B cell (primary cell): ENCODE measurements at regions not wholly inside any gene's neighbourhood (a gene's known extent, or its start where the extent isn't known, plus 50 kb on each side); places are given as distances from the start of the nearest gene placed in this dataset.

Experiments
- ATAC-seq: fragments of 200-7000 bp; cut with Tn5 transposase; one replicate; pipeline ENCODE4 v1.10.0; 2021; ENCODE audit warnings: low read depth, mild to moderate bottlenecking, moderate number of reproducible peaks, moderate library complexity
- CTCF ChIA-PET: fragments of 350-600 bp; sonication (Branson Sonifier 250); formaldehyde crosslinking; loops from one replicate; lab custom pipeline; 2021; ENCODE audit warnings: antibody characterized with exemption, inconsistent platforms; lab: Charles Lee
- POLR2A ChIA-PET: fragments of 350-600 bp; sonication (Branson Sonifier 250); formaldehyde crosslinking; loops from one replicate; lab custom pipeline; 2021; ENCODE audit warnings: antibody characterized with exemption; lab: Charles Lee
- DNase-seq: peaks from one replicate; pipeline ENCODE4 v3.0.0; 2013
- H2AFZ ChIP-seq: 2 replicates; pipeline ENCODE4 v1.6.1; 2012; ENCODE audit warnings: mild to moderate bottlenecking, low read depth, low read length; ENCODE audit not compliant: insufficient read depth, poor library complexity, severe bottlenecking
- H3K27ac ChIP-seq, 2 donors: 1 replicate in 1 of 2; 2 replicates in 1 of 2; pipeline ENCODE4 v1.5.1; 2012 to 2013; ENCODE audit warnings: low read length in 2 of 2, mild to moderate bottlenecking in 2 of 2, moderate library complexity in 1 of 2
- H3K27me3 ChIP-seq, 4 experiments: fragments of 200-600 bp in 1 of 4; sonication (generic) in 1 of 4; replicated peaks in 1 of 4; 1 replicate in 2 of 4; 2 replicates in 2 of 4; pipeline versions ENCODE4 v1.6.1 to v1.7.0; 2013 to 2016; ENCODE audit warnings: low read length in 3 of 4, mild to moderate bottlenecking in 2 of 4, mixed read lengths in 1 of 4, moderate library complexity in 1 of 4; ENCODE audit not compliant: insufficient read depth in 4 of 4, control insufficient read depth in 3 of 4; ENCODE audit errors: control extremely low read depth in 1 of 4
- H3K36me3 ChIP-seq, 2 experiments: replicated peaks in 1 of 2; 1 replicate in 1 of 2; 2 replicates in 1 of 2; pipeline versions ENCODE4 v1.6.1 to v1.7.1; 2013; ENCODE audit warnings: low read length in 1 of 2; ENCODE audit not compliant: insufficient read depth in 2 of 2, control insufficient read depth in 1 of 2; ENCODE audit errors: control extremely low read depth in 1 of 2, extremely low read depth in 1 of 2
- H3K4me1 ChIP-seq, 2 donors: fragments of 200-600 bp in 1 of 2; sonication (generic) in 1 of 2; 1 replicate in 1 of 2; 2 replicates in 1 of 2; pipeline versions ENCODE4 v1.5.1 to v1.6.1; 2013 to 2017; ENCODE audit warnings: low read length in 2 of 2; ENCODE audit not compliant: control insufficient read depth in 2 of 2, insufficient read depth in 2 of 2
- H3K4me2 ChIP-seq: replicated peaks from 2 replicates; pipeline ENCODE3; 2012; ENCODE audit warnings: mild to moderate bottlenecking, low read depth, low read length; ENCODE audit not compliant: poor library complexity, severe bottlenecking
- H3K4me3 ChIP-seq, 5 experiments: fragments of 200-600 bp in 1 of 5; sonication (generic) in 1 of 5; 1 replicate in 3 of 5; 2 replicates in 2 of 5; pipeline versions ENCODE4 v1.5.1 to v1.7.0; 2011 to 2016; ENCODE audit warnings: low read length in 4 of 5, mild to moderate bottlenecking in 4 of 5, low read depth in 2 of 5, control low read depth in 1 of 5, moderate library complexity in 1 of 5; ENCODE audit not compliant: insufficient read depth in 1 of 5; ENCODE audit errors: control extremely low read depth in 1 of 5, extremely low read depth in 1 of 5
- H3K79me2 ChIP-seq: fragments of 200-600 bp; sonication (generic); one replicate; pipeline ENCODE4 v1.6.0; 2016; ENCODE audit warnings: low read length; ENCODE audit not compliant: control insufficient read depth, insufficient read depth
- H3K9ac ChIP-seq: fragments of 200-600 bp; sonication (generic); 2 replicates; pipeline ENCODE4 v1.6.1; 2017; ENCODE audit warnings: mild to moderate bottlenecking, low read length, moderate library complexity
- H3K9me3 ChIP-seq, 3 donors: one replicate each; pipeline versions ENCODE4 v1.6.1 to v1.7.1; 2013; ENCODE audit warnings: low read length in 2 of 3; ENCODE audit not compliant: control insufficient read depth in 2 of 3, insufficient read depth in 1 of 3; ENCODE audit errors: control extremely low read depth in 1 of 3
- H4K20me1 ChIP-seq: 2 replicates; pipeline ENCODE4 v1.6.0; 2012; ENCODE audit warnings: mild to moderate bottlenecking, low read length; ENCODE audit not compliant: insufficient read depth, control insufficient read depth, poor library complexity, severe bottlenecking
- H3K27ac Mint-ChIP-seq: one replicate; pipeline ENCODE4 v1.8.0; 2021; ENCODE audit warnings: mixed read lengths
- H3K27me3 Mint-ChIP-seq: one replicate; pipeline ENCODE4 v1.8.0; 2021; ENCODE audit warnings: mixed read lengths
- H3K4me1 Mint-ChIP-seq: one replicate; pipeline ENCODE4 v1.8.0; 2021; ENCODE audit warnings: mixed read lengths
- H3K4me3 Mint-ChIP-seq: one replicate; pipeline ENCODE4 v1.8.0; 2021; ENCODE audit warnings: mixed read lengths
- H3K9me3 Mint-ChIP-seq: one replicate; pipeline ENCODE4 v1.8.0; 2022; ENCODE audit warnings: mixed read lengths; ENCODE audit not compliant: insufficient read depth
- CTCF ChIP-seq: fragments of 200-600 bp; IDR thresholded peaks from one replicate; pipeline ENCODE4 v1.8.0; 2022; ENCODE audit warnings: antibody characterized with exemption, mild to moderate bottlenecking
- EZH2 ChIP-seq: IDR thresholded peaks from 2 replicates; pipeline ENCODE4 v1.6.1; 2012; ENCODE audit warnings: borderline replicate concordance, low read depth, mild to moderate bottlenecking, moderate library complexity, low read length; ENCODE audit not compliant: insufficient read depth, poor library complexity, severe bottlenecking
- WGBS: methylation state at CpG from one replicate; pipeline ENCODE4 v1.1.5; 2013; ENCODE audit warnings: missing lambda C conversion rate; ENCODE audit not compliant: insufficient coverage; 5-methylcytosine and 5-hydroxymethylcytosine counted together
- intact Hi-C: fragments of 100-400 bp; cut with micrococcal nuclease; formaldehyde crosslinking; loops from one replicate; pipeline ENCODE4 v1.10.0; 2022

GRCh38 chr6:143621876-143622605 lies 55.7 kb upstream of the PHACTR2 start:
- Mint-ChIP-seq H3K4me3 (no peak overlapping the region), H3K27ac (no peak overlapping the region), H3K9me3 (no peaks in the 10 kb centered on the region), H3K27me3 (no peaks in the 10 kb centered on the region), H3K4me1 (peaks cover 11% of the 10 kb centered on the region)
- intact Hi-C loops, result no loop called here
- Histone ChIP-seq H2AFZ (no peak overlapping the region), H3K9ac (no peak overlapping the region), H3K9me3 (no peaks in the 10 kb centered on the region), H3K4me2 (no peak overlapping the region), H3K79me2 (no peaks in the 10 kb centered on the region), H3K27ac (no peak overlapping the region), H3K4me3 (no peak overlapping the region), H3K36me3 (no peaks in the 10 kb centered on the region), H4K20me1 (no peaks in the 10 kb centered on the region), H3K27me3 (no peaks in the 10 kb centered on the region), H3K4me1 (peaks cover 0 to 5% of the 10 kb centered on the region in 2 donors)
- ATAC-seq, result no peak
- no peak for TF ChIP-seq EZH2
- no peak for TF ChIP-seq CTCF
- WGBS, result 96% methylated on average over 6 of the region's 7 CpGs
- ChIA-PET POLR2A (no interaction called here), CTCF (no interaction called here)
- DNase-seq, result no peak

GRCh38 chr6:143621159-143621873 lies 56.4 kb upstream of the PHACTR2 start:
- Mint-ChIP-seq H3K9me3 (no peaks in the 10 kb centered on the region), H3K4me1 (peaks cover 11% of the 10 kb centered on the region), H3K27me3 (no peaks in the 10 kb centered on the region), H3K4me3 (no peak overlapping the region), H3K27ac (no peak overlapping the region)
- Histone ChIP-seq H3K4me3 (no peak overlapping the region), H3K36me3 (no peaks in the 10 kb centered on the region), H3K79me2 (no peaks in the 10 kb centered on the region), H3K27ac (no peak overlapping the region), H3K27me3 (no peaks in the 10 kb centered on the region), H2AFZ (no peak overlapping the region), H4K20me1 (no peaks in the 10 kb centered on the region), H3K9me3 (no peaks in the 10 kb centered on the region), H3K4me2 (no peak overlapping the region), H3K4me1 (peaks cover 0 to 5% of the 10 kb centered on the region in 2 donors), H3K9ac (no peak overlapping the region)
- ChIA-PET CTCF (no interaction called here), POLR2A (no interaction called here)
- no peak for DNase-seq
- intact Hi-C loops, result no loop called here
- TF ChIP-seq EZH2, result no peak
- TF ChIP-seq CTCF, result no peak
- 100% methylated on average over 3 of the region's 8 CpGs for WGBS
- ATAC-seq, result no peak
